ENCODE measurements at regions not wholly inside any gene's neighbourhood (a gene's known extent, or its start where the extent isn't known, plus 50 kb on each side); places are given as distances from the start of the nearest gene placed in this dataset.

- no peak overlapping the region for H3K4me2 ChIP-seq
- DNase-seq (ENCODE audit: low spot score), result no peak
- Mint-ChIP-seq H3K36me3 (ENCODE audit: low read depth) (peaks cover 41% of the 10 kb centered on the region), H3K4me3 (no peak overlapping the region), H3K27ac (no peak overlapping the region), H3K4me1 (no peaks in the 10 kb centered on the region), H3K9me3 (peaks cover 84% of the 10 kb centered on the region), H3K27me3 (ENCODE audit: insufficient read depth, low read depth, poor library complexity) (peaks cover 21% of the 10 kb centered on the region)
- no peak overlapping the region for H2AFZ ChIP-seq
- no peak overlapping the region for H3K4me3 ChIP-seq
- TF ChIP-seq NANOG (IDR thresholded peaks at IDR 0.05; ENCODE audit: borderline replicate concordance) (no peak), JUNB (IDR thresholded peaks at IDR 0.05; ENCODE audit: unreplicated experiment) (no peak), CTCF (conservative IDR thresholded peaks at IDR 0.05; ENCODE audit: low read depth in 2 of 2) (no peak), ETS1 (IDR thresholded peaks at IDR 0.05) (no peak), EZH2phosphoT487 (IDR thresholded peaks at IDR 0.05; ENCODE audit: unreplicated experiment) (no peak), ZNF331 (CRISPR knock-in tag; IDR thresholded peaks at IDR 0.05; ENCODE audit: low read depth) (no peak), EZH2 (IDR thresholded peaks at IDR 0.05; ENCODE audit: low read depth, unreplicated experiment) (no peak), POLR2AphosphoS5 (IDR thresholded peaks at IDR 0.05; ENCODE audit: low read depth) (no peak), STAT1 (IDR thresholded peaks at IDR 0.05; ENCODE audit: unreplicated experiment) (no peak), CREB1 (CRISPR knock-in tag; IDR thresholded peaks at IDR 0.05; ENCODE audit: low read depth) (no peak), ZNF114 (CRISPR knock-in tag; IDR thresholded peaks at IDR 0.05) (no peak)
- TF ChIP-seq, protein P1, sequence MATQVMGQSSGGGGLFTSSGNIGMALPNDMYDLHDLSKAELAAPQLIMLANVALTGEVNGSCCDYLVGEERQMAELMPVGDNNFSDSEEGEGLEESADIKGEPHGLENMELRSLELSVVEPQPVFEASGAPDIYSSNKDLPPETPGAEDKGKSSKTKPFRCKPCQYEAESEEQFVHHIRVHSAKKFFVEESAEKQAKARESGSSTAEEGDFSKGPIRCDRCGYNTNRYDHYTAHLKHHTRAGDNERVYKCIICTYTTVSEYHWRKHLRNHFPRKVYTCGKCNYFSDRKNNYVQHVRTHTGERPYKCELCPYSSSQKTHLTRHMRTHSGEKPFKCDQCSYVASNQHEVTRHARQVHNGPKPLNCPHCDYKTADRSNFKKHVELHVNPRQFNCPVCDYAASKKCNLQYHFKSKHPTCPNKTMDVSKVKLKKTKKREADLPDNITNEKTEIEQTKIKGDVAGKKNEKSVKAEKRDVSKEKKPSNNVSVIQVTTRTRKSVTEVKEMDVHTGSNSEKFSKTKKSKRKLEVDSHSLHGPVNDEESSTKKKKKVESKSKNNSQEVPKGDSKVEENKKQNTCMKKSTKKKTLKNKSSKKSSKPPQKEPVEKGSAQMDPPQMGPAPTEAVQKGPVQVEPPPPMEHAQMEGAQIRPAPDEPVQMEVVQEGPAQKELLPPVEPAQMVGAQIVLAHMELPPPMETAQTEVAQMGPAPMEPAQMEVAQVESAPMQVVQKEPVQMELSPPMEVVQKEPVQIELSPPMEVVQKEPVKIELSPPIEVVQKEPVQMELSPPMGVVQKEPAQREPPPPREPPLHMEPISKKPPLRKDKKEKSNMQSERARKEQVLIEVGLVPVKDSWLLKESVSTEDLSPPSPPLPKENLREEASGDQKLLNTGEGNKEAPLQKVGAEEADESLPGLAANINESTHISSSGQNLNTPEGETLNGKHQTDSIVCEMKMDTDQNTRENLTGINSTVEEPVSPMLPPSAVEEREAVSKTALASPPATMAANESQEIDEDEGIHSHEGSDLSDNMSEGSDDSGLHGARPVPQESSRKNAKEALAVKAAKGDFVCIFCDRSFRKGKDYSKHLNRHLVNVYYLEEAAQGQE (IDR thresholded peaks at IDR 0.05; ENCODE audit: unreplicated experiment), result no peak
- TF ChIP-seq, protein P2, sequence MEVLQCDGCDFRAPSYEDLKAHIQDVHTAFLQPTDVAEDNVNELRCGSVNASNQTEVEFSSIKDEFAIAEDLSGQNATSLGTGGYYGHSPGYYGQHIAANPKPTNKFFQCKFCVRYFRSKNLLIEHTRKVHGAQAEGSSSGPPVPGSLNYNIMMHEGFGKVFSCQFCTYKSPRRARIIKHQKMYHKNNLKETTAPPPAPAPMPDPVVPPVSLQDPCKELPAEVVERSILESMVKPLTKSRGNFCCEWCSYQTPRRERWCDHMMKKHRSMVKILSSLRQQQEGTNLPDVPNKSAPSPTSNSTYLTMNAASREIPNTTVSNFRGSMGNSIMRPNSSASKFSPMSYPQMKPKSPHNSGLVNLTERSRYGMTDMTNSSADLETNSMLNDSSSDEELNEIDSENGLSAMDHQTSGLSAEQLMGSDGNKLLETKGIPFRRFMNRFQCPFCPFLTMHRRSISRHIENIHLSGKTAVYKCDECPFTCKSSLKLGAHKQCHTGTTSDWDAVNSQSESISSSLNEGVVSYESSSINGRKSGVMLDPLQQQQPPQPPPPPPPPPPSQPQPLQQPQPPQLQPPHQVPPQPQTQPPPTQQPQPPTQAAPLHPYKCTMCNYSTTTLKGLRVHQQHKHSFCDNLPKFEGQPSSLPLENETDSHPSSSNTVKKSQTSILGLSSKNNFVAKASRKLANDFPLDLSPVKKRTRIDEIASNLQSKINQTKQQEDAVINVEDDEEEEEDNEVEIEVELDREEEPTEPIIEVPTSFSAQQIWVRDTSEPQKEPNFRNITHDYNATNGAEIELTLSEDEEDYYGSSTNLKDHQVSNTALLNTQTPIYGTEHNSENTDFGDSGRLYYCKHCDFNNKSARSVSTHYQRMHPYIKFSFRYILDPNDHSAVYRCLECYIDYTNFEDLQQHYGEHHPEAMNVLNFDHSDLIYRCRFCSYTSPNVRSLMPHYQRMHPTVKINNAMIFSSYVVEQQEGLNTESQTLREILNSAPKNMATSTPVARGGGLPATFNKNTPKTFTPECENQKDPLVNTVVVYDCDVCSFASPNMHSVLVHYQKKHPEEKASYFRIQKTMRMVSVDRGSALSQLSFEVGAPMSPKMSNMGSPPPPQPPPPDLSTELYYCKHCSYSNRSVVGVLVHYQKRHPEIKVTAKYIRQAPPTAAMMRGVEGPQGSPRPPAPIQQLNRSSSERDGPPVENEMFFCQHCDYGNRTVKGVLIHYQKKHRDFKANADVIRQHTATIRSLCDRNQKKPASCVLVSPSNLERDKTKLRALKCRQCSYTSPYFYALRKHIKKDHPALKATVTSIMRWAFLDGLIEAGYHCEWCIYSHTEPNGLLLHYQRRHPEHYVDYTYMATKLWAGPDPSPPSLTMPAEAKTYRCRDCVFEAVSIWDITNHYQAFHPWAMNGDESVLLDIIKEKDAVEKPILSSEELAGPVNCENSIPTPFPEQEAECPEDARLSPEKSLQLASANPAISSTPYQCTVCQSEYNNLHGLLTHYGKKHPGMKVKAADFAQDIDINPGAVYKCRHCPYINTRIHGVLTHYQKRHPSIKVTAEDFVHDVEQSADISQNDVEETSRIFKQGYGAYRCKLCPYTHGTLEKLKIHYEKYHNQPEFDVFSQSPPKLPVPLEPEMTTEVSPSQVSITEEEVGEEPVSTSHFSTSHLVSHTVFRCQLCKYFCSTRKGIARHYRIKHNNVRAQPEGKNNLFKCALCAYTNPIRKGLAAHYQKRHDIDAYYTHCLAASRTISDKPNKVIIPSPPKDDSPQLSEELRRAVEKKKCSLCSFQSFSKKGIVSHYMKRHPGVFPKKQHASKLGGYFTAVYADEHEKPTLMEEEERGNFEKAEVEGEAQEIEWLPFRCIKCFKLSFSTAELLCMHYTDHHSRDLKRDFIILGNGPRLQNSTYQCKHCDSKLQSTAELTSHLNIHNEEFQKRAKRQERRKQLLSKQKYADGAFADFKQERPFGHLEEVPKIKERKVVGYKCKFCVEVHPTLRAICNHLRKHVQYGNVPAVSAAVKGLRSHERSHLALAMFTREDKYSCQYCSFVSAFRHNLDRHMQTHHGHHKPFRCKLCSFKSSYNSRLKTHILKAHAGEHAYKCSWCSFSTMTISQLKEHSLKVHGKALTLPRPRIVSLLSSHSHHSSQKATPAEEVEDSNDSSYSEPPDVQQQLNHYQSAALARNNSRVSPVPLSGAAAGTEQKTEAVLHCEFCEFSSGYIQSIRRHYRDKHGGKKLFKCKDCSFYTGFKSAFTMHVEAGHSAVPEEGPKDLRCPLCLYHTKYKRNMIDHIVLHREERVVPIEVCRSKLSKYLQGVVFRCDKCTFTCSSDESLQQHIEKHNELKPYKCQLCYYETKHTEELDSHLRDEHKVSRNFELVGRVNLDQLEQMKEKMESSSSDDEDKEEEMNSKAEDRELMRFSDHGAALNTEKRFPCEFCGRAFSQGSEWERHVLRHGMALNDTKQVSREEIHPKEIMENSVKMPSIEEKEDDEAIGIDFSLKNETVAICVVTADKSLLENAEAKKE (CRISPR knock-in tag; IDR thresholded peaks at IDR 0.05), result no peak
- no peak for ATAC-seq
- H3K27me3 ChIP-seq (ENCODE audit: insufficient read depth), result no peaks in the 10 kb centered on the region
- H3K27ac ChIP-seq (ENCODE audit: low read depth), result no peak overlapping the region
- no peaks in the 10 kb centered on the region for H3K79me2 ChIP-seq (replicated peaks; ENCODE audit: insufficient read depth)
- H3K36me3 ChIP-seq (ENCODE audit: insufficient read depth), result 0 out of 2 replicates have a peak, but pooled peaks cover 3% of the 10 kb centered on the region
- H3K4me1 ChIP-seq (ENCODE audit: insufficient read depth), result no peaks in the 10 kb centered on the region
- H3F3A ChIP-seq (replicated peaks; ENCODE audit: low read depth), result 0 out of 2 replicates have a peak, but pooled peaks cover 2% of the 10 kb centered on the region
- H3K9me2 ChIP-seq (ENCODE audit: insufficient read depth), result no peaks in the 10 kb centered on the region
- no peaks in the 10 kb centered on the region for H4K20me1 ChIP-seq (replicated peaks; ENCODE audit: insufficient read depth)
These were observed 137.3 kb downstream of the CRLF2 start for GRCh38 chrX:1075156-1075555.

Data from GM23338 (cell line).